GM20431 (cell line): ENCODE measurements at regions not wholly inside any gene's neighbourhood (a gene's known extent, or its start where the extent isn't known, plus 50 kb on each side); places are given as distances from the start of the nearest gene placed in this dataset.
"Not testable (repeated sequence)": the region's sequence is repeated elsewhere in the genome, so short reads cannot be mapped to it uniquely, and the experiment has no call there.

Experiments
- in situ Hi-C: fragments of 300-500 bp; cut with MseI, MboI; formaldehyde crosslinking; loops from one replicate; pipeline ENCODE4 v1.15.0; 2020; ENCODE audit warnings: low sequenced_read_pairs; ENCODE audit not compliant: unreplicated experiment

GRCh38 chrX:46070421-46070820, 474.8 kb downstream of the ZNF674 start:
- in situ Hi-C loops, result no loop called here

- in situ Hi-C loops, result no loop called here
Measured at GRCh38 chrX:46059316-46059715, 485.9 kb downstream of the ZNF674 start.

- in situ Hi-C loops, result no loop called here
Measured at GRCh38 chrX:46044486-46044885, 500.7 kb downstream of the ZNF674 start.

- in situ Hi-C loops, result no loop called here
Measured at GRCh38 chrX:46040001-46040400, 505.2 kb downstream of the ZNF674 start.

GRCh38 chrX:46039526-46039925, 505.7 kb downstream of the ZNF674 start:
- in situ Hi-C loops, result no loop called here

- in situ Hi-C loops, result no loop called here
Measured at GRCh38 chrX:46036508-46036907, 508.7 kb downstream of the ZNF674 start.

- in situ Hi-C loops, result no loop called here
Measured at GRCh38 chrX:46034868-46035267, 510.4 kb downstream of the ZNF674 start.

GRCh38 chrX:46029777-46030176, 515.4 kb downstream of the ZNF674 start:
- in situ Hi-C loops, result no loop called here

GRCh38 chrX:46016296-46016695, 528.9 kb downstream of the ZNF674 start:
- in situ Hi-C loops, result no loop called here

- in situ Hi-C loops, result no loop called here
Measured at GRCh38 chrX:46015653-46016052, 529.6 kb downstream of the ZNF674 start.

GRCh38 chrX:45992402-45993123, 552.7 kb downstream of the ZNF674 start:
- in situ Hi-C loops, result no loop called here

GRCh38 chrX:45986971-45987370, 558.2 kb downstream of the ZNF674 start:
- in situ Hi-C loops, result no loop called here

- in situ Hi-C loops, result no loop called here
Measured at GRCh38 chrX:45986081-45986480, 559.1 kb downstream of the ZNF674 start.

GRCh38 chrX:45982958-45983727, 562.1 kb downstream of the ZNF674 start:
- in situ Hi-C loops, result not testable (repeated sequence)

GRCh38 chrX:45980726-45981125, 564.5 kb downstream of the ZNF674 start:
- in situ Hi-C loops, result no loop called here

GRCh38 chrX:45975633-45976032, 569.6 kb downstream of the ZNF674 start:
- in situ Hi-C loops, result no loop called here

GRCh38 chrX:45972636-45973035, 572.6 kb downstream of the ZNF674 start:
- in situ Hi-C loops, result no loop called here

- in situ Hi-C loops, result no loop called here
Measured at GRCh38 chrX:45959567-45959966, 585.7 kb downstream of the ZNF674 start.

- in situ Hi-C loops, result no loop called here
Measured at GRCh38 chrX:45956191-45956870, 588.9 kb downstream of the ZNF674 start.

- in situ Hi-C loops, result no loop called here
Measured at GRCh38 chrX:45955661-45956060, 589.6 kb downstream of the ZNF674 start.

- in situ Hi-C loops, result no loop called here
Measured at GRCh38 chrX:45954026-45954425, 591.2 kb downstream of the ZNF674 start.
